Activated T-cell treated with anti-CD3 and anti-CD28 coated beads for 4 hours (primary cell): ENCODE measurements at regions not wholly inside any gene's neighbourhood (a gene's known extent, or its start where the extent isn't known, plus 50 kb on each side); places are given as distances from the start of the nearest gene placed in this dataset.

Source experiments
- DNase-seq: peaks from one replicate; pipeline ENCODE4 v3.0.0-alpha.2; 2020

DNA sequence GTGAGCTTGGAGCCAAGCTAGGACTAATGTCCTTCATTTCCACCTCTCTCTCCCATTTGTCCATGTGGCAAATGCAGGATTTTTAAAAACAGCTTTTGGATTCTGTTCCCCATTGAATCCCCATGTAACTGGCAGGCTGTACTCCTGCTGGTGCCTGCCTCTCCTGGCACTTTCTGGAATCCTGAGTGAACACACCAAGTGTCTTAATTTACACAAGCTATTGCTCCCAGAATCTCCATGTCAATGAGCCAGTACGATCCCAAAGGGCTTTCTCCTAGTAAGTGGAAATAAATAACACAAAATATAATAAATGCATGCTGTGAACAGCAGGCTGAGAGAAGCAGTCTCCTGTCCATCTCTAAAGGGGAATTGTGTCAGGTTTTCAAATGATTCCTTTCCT is 88.4 kb upstream of the WWC1 start:
- no peak for DNase-seq

GRCh38 chr5:168204165-168204564 is 87.3 kb upstream of the WWC1 start:
- DNase-seq: no peak

DNA sequence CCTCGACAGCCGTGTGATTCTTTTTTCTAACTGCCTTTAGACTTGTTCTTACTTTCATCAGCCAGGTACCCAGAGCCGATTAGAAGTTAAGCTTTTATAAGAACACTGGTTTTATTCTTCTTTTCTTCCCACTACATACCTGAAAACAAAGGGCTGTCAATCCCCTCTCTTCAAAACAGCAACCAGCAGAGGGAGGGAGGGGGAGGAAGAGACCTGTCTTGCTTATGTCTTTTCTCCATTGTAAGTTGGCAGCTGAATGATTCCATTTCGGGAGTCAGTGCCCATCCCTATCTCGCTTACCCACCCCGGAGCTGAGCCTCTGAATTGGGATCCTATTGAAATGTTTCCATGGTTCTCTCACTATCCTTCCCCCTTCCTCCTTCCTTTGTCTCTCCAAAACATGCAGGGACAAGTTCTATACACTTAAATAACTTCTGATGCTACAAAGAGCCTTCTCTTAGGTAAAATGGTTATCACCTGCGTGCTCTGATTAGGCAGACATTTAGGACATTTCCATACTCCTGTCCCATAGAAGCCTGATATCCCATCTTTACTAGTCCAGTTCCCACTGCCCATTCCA is 83.9 kb upstream of the WWC1 start:
- DNase-seq: no peak

DNA sequence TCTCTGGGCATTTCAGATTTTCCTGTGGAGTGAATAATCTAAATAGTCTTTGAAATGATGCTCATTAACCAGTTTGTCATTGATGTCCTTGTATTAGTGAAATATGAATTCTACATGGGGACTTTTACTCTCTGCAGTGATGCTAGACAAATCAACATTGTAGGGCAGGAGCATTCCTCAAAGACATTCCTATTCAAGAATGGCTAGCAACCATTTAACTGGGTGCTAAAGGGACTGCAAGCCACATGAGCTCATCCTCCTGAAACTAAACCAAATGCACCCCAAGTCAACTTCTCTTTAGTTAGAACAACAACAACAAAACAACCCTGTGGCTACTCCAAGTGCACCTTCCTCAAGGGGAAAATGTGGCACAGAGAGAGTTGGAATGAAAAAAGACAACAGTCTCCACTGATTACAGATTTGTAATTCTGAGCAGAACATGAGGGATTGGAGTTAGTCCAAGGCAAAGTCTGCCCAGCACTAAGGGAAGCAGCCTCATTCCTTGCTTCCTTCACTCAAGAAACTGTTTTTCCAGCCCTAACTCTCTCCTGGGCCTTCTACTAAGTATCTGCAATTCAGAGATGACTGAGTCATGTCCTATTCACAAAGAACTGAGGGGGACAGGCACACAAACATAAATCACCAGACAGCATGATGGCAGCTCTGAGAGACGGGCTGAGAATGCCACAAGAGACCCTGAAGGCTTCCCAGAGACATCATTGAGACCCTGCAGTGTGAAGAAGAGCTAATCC is 82.0 kb upstream of the WWC1 start:
- no peak for DNase-seq

DNA sequence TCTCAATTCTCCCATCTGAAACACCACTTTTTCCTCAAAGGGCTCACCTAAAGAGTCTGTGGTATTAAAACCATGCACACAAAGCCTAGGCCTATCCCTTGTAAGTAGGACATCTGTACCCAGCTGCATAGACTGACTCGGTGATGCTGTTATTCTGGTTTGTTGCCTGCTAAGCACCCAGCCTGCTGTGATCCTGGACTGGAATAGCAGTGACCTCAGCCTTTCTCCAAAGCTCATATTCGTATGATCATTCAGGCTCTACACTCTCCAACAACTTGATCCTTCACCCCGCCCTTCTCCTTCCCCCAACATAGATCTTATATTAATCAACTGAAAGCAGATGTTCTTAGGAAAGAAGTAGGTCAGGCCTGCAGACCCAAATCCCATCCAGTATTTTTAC is 81.4 kb upstream of the WWC1 start:
- no peak for DNase-seq

- no peak for DNase-seq
These were observed 80.2 kb upstream of the WWC1 start for GRCh38 chr5:168211245-168211644.

DNA sequence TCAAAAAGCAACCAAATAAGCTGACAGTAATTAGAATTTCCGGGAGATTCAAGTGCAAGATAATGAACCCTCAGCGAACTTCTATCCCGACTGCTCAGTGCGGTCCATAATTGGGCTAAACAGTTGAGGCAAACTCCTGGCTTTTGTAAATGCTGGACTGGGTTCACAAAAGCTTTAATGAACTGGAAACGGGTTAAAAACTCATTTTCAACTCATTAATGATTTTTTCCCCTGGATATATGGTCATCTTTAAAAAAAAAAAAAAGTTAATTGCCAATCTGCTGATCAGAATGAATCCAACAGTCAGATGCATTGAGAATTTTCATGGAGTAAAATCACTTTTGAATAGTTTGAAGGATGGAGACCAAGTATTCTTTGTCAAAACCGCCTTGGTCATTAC is 79.5 kb upstream of the WWC1 start:
- DNase-seq: no peak

DNA sequence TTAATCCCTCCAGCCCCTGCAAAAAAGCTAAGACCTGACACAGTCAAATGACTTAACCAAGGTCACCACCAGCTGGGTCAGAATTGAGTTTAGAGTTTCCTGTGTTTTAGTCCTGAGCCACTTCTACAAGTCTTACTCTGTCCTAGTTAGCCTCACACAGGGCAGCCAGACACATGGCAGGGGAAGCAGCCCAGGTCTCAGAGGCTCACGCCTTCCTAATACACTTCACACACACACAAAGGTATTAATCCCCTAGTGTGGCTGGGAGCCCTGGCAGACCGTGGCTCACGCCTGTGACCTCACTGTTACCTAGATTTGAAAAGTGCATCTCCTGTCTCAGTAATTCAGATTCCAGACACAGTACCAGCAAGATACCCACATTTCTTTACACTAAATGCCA is 77.4 kb upstream of the WWC1 start:
- no peak for DNase-seq

DNA sequence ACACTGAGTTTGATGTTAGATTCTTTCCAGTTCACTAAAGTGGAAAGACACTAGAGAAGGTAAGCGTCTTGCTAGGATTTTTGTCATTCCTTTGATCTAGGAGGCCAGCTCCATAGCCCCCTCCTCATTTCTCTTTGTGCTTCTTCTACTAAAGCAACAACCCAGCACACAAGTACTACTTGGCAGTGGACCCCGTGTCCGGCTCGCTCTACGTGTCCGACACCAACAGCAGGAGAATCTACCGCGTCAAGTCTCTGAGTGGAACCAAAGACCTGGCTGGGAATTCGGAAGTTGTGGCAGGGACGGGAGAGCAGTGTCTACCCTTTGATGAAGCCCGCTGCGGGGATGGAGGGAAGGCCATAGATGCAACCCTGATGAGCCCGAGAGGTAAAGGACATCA is 76.6 kb upstream of the WWC1 start:
- no peak for DNase-seq

DNA sequence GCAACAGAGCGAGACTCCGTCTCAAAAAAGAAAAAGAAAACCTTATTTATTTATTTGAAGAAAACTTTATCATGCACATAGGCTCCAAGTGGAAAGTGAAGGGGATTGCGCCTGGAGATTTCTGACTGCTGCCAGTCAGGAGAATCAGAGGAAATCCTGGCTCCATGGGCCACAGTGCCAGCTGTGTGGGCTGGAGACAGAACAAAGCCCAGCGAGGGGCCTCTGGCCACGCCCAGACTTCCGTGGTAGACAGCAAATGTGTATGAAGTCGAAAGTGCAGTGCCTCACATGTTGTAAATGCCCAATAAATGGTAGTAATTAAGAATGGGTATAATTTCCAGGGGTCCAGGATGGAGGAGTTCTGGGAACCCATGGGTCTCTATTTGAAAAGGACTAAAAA is 75.8 kb upstream of the WWC1 start:
- DNase-seq: no peak

DNA sequence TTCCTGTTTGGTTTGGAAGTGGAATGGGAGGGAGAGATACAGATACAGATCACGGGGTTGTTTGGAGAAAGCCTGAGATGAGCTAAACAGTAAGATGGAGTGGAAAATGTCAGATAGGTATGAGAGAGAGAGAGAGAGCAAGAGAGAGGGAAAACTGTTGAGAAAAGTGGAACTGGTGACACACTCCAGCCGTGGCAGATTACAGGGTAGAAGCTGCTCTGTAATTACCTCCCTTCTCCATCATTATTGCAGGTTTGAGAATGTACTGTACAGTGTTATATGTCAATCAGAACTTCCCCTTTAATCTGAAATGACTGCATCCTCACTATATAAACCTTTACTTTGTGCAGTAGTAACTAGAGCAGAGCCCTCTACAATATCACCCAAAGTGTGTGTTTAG is 74.5 kb upstream of the WWC1 start:
- DNase-seq: no peak

- no peak for DNase-seq
These were observed 73.9 kb upstream of the WWC1 start for GRCh38 chr5:168217497-168217896.

DNA sequence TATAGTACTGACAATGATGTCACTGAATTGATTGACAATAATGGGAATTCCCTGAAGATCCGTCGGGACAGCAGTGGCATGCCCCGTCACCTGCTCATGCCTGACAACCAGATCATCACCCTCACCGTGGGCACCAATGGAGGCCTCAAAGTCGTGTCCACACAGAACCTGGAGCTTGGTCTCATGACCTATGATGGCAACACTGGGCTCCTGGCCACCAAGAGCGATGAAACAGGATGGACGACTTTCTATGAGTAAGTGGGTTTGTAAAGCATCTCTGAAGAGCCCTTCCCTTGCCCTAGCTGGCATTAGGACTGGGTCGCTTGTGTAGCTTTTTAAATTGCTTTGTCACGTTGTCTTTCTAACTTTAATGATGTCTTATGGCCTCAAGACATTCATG is 72.7 kb upstream of the WWC1 start:
- no peak for DNase-seq

DNA sequence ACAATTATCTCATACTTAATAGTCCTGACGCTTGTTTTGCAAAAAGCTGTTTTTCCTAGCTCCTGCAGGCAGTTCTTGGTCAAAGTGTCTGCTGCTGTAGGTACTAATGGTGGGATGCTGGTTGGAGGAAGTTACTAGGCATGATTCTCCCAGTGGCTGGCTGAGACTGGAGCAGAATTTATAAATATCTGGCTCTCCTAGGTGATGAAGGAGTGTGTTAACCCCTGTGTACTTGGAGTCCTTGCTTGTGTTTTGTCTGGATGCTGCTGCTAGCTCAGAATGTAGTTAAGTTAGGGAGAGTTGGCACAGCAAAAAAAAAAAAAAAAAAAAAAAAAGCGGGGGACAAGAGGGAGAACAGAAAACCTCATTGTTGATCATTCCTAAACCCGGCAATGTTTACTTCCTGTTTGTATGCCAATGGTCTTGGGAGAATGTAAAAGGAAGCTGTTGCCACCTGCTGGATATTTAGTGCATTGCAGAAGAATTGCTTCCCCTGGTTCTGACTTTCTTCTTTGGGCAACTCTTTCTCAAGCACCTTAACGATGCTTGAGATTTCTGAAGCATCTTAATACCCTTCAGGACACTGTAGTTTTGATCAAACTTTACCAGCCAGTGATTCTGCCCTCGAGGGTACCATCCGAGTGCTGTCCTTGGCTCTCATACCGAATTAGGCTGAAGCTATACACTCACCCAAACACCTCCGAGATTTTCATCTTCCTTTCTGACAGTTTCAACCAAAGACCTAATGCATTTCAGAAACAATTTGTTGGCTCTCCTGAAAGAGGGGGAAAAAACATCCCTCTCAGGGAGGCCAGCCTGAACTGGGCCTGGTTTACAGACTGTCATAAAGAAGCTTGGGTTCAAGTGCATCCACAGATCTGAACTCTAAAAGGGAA is 71.7 kb upstream of the WWC1 start:
- DNase-seq: peak; percentile 2

DNA sequence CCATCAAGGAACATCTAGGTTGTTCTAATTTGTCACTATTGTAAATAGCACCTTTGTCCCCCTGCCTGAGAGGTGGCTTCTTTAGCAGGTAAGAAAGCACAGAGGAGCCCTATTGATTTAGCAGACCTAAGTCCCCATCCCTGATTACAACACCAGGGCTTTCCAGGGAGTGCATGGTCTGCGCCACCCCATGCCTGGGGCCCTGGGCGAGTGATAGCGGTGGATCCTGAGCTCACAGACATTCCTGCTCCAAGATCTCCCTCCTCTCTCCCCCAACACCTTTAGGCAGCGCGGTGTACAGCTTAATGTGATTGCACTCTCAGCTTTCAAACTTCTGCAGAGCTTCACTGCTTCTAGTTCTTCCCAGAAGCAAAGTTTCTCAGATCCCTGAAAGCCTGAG is 67.4 kb upstream of the WWC1 start:
- DNase-seq: no peak

DNA sequence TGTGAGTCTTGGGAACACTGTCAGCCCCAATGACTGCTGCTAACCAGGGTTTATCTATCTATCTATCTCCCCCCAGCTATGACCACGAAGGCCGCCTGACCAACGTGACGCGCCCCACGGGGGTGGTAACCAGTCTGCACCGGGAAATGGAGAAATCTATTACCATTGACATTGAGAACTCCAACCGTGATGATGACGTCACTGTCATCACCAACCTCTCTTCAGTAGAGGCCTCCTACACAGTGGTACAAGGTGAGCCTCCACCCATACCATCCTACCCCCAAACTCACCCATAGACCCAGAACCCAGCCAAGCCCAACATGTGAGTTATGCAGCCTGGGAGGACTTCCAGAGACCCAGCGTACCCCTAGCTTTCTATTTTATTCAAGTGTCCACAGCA is 65.4 kb upstream of the WWC1 start:
- DNase-seq: no peak

DNA sequence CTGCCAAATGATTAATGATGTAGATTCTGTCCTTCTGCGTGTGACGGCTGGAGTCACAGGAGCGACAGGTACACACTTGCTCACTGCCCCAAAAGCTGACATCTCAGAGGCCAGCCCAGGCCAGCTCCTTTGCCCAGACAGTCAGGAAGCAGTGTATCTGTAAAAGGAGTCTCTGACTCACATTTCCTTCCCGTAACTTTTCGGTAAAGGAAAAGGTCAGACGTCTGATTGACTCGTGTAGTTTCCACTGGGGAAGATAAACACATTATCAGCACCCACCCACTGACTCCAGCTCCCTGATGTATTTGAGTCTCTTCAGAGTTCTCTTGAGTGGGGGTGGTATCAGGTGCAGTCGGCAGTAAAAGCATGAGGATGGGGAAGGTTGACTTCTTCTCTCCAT is 64.4 kb upstream of the WWC1 start:
- DNase-seq: no peak

DNA sequence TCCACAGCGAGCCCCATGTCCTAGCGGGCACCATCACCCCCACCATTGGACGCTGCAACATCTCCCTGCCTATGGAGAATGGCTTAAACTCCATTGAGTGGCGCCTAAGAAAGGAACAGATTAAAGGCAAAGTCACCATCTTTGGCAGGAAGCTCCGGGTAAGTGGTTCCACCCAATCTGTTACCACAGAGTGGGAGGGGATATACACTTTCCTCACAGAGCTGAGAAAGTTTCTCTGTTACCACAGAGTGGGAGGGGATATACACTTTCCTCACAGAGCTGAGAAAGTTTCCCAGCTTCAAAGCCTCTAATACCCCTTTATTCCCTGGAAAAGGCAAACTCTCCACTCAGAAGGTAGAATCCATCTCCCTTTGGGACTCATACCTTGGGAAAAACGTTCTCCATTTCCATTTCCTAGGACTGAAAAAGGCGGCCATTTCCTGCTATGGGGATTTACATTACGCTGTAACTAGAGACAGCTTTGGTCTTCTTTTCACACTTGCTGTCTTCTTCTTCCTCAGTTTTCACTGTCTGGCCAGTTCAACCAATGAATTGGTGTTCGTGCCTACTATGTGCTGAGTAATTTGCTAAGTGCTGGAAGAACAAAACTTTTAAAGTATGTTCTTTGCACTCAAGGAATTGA is 63.4 kb upstream of the WWC1 start:
- no peak for DNase-seq

DNA sequence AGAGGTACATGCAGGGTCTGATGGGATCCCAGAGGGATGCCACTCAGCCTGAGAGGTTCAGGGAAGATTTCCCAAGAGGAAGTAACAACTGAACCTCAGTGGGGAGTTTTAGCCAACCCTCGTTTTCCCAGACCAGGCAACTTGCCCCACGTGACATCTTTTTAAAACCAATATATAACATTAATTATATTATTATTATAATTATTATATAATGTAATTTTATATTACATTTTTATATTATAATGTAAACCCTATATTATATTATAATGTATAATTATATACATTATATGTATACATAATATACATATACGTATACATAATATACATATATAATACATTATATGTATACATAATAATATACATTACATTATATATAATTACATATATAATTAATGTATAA is 62.8 kb upstream of the WWC1 start:
- DNase-seq: no peak

DNA sequence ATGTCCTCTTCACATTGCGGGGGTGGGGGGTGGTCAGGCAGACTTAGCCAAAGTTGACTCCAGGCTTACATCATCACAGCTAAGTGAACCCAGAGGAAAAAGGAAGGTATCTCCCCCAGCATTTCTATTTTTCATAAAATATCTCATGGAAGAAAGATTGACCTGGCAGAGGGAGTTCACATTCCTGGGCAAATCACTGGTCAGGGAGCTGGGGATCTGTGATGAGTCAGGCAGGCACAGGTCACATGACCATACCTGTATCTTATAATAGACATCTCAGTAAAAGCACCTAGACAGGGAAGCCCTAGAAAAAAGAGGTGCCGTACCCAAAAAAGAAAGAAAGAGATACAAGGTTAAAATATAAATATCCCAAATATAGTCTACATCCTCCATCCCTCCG is 57.3 kb upstream of the WWC1 start:
- DNase-seq: no peak

GRCh38 chr5:168238463-168238862 is 53.0 kb upstream of the WWC1 start:
- no peak for DNase-seq

DNA sequence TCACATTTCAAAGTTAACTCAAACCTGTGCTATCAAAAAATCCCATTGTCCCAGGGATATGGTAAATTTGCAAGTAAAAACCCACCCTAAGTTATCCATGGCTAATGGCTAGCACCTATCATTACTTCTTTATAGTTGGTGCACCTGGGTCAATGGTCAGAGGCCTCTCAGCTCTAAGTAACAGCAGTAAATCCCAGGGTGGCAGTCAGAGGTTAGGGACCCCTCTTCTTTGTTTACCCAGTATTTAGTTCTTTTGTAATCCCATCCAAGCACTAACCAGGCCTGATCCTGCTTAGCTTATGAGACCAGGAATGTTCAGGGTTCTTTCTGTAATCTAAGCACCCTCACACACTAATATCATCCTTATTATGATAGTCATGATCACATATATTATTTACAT is 52.1 kb upstream of the WWC1 start:
- DNase-seq: no peak
